K562 (cell line): ENCODE measurements at regions not wholly inside any gene's neighbourhood (a gene's known extent, or its start where the extent isn't known, plus 50 kb on each side); places are given as distances from the start of the nearest gene placed in this dataset.

ENCODE experiments used
- ATAC-seq: fragments of 200-7000 bp; cut with Tn5 transposase; 3 replicates; pipeline ENCODE4 v1.9.1; 2020; ENCODE audit warnings: moderate library complexity
- BruUV-seq: library from RNA; stranded (reverse); fragments of 400-500 nt; replicated peaks from 2 replicates; lab custom pipeline; 2021; lab: Mats Ljungman, UMichigan
- CTCF ChIA-PET: fragments of 300-600 bp; formaldehyde crosslinking; extraction: SDS; loops from one replicate; lab custom pipeline; 2021; ENCODE audit warnings: low intra/inter-chr PET ratio; lab: Yijun Ruan, JAX
- POLR2A ChIA-PET: fragments of 300-600, 350-650 bp; sonication (Branson Sonifier 250); formaldehyde crosslinking; extraction: SDS; loops from one replicate; lab custom pipeline; 2021; ENCODE audit warnings: antibody characterized with exemption, inconsistent platforms; lab: Yijun Ruan, JAX
- DNase-seq, 4 experiments: peaks; one replicate each; pipeline versions ENCODE4 v3.0.0 to v3.0.0-alpha.2; 2011 to 2018; ENCODE audit warnings: low spot score in 3 of 4, mixed read lengths in 3 of 4; ENCODE audit errors: extremely low read depth in 1 of 4
- FAIRE-seq: peaks from 2 replicates; lab custom pipeline; 2011; peaks lifted over from hg19 to GRCh38; lab: Jason Lieb, UNC
- H2AFZ ChIP-seq: 2 replicates; pipeline ENCODE4 v1.6.0; 2011; ENCODE audit warnings: low read depth, low read length, control low read depth, inconsistent platforms
- H3K27ac ChIP-seq: fragments of 200-600 bp; 3 replicates; pipeline ENCODE4 v1.8.0; 2011; ENCODE audit warnings: low read depth, mild to moderate bottlenecking, control low read depth, inconsistent platforms, low read length, moderate library complexity, mixed read lengths; ENCODE audit errors: extremely low read depth
- H3K27me3 ChIP-seq, 2 experiments: fragments of 300-600 bp in 1 of 2; 2 replicates in 1 of 2; 3 replicates in 1 of 2; pipeline versions ENCODE4 v1.6.0 to v1.8.0; 2011; ENCODE audit warnings: inconsistent platforms in 2 of 2, low read length in 2 of 2, mild to moderate bottlenecking in 1 of 2, mixed read lengths in 1 of 2, moderate library complexity in 1 of 2; ENCODE audit not compliant: control insufficient read depth in 2 of 2, insufficient read depth in 2 of 2
- H3K36me3 ChIP-seq: fragments of 300-600 bp; 3 replicates; pipeline ENCODE4 v1.8.0; 2011; ENCODE audit warnings: mild to moderate bottlenecking, low read length, inconsistent platforms; ENCODE audit not compliant: control insufficient read depth, insufficient read depth
- H3K4me1 ChIP-seq, 2 experiments: fragments of 200-600 bp in 1 of 2; replicated peaks in 1 of 2; 2 replicates in 1 of 2; 3 replicates in 1 of 2; pipeline versions ENCODE4 v1.5.1 to v1.8.0; 2011; ENCODE audit warnings: inconsistent platforms in 2 of 2, low read length in 2 of 2, mild to moderate bottlenecking in 1 of 2, mixed read lengths in 1 of 2, moderate library complexity in 1 of 2; ENCODE audit not compliant: control insufficient read depth in 2 of 2, insufficient read depth in 2 of 2
- H3K4me2 ChIP-seq: 2 replicates; pipeline ENCODE4 v1.6.1; 2011; ENCODE audit warnings: low read length, control low read depth, inconsistent platforms, mixed read lengths; ENCODE audit not compliant: insufficient read depth
- H3K4me3 ChIP-seq: fragments of 200-600 bp; sonication (generic), shearing (Covaris generic); 2 replicates; pipeline ENCODE4 v1.5.1; 2016; ENCODE audit warnings: control low read depth, inconsistent platforms
- H3K79me2 ChIP-seq: fragments of 200-600 bp; 3 replicates; pipeline ENCODE4 v1.8.0; 2011; ENCODE audit warnings: low read length, inconsistent platforms; ENCODE audit not compliant: control insufficient read depth, insufficient read depth
- H3K9ac ChIP-seq, 2 experiments: 2 replicates each; pipeline versions ENCODE4 v1.6.0 to v1.6.1; 2011; ENCODE audit warnings: low read depth in 2 of 2, low read length in 2 of 2, control low read depth in 1 of 2, inconsistent platforms in 1 of 2, mild to moderate bottlenecking in 1 of 2, mixed read lengths in 1 of 2; ENCODE audit not compliant: insufficient read depth in 1 of 2
- H3K9me1 ChIP-seq: one replicate; pipeline ENCODE4 v1.6.0; 2011; ENCODE audit warnings: inconsistent platforms, mild to moderate bottlenecking, low read length, moderate library complexity; ENCODE audit not compliant: control insufficient read depth, insufficient read depth
- H3K9me3 ChIP-seq: replicated peaks from 2 replicates; pipeline ENCODE4 v1.5.1; 2011; ENCODE audit warnings: low read depth, low read length, inconsistent platforms; ENCODE audit not compliant: control insufficient read depth, insufficient read depth
- H4K20me1 ChIP-seq: replicated peaks from 2 replicates; pipeline ENCODE4 v1.6.1; 2011; ENCODE audit warnings: low read length, inconsistent platforms, mixed read lengths; ENCODE audit not compliant: control insufficient read depth, insufficient read depth
- HLTF ChIP-seq: fragments of 450-650 bp; IDR thresholded peaks from 2 replicates; pipeline ENCODE4 v1.6.1; 2016
- ILF3 ChIP-seq: fragments of 450-650 bp; IDR thresholded peaks from 2 replicates; pipeline ENCODE4 v1.6.1; 2018; ENCODE audit warnings: antibody characterized with exemption, mild to moderate bottlenecking, moderate library complexity, borderline replicate concordance
- LEF1 ChIP-seq: fragments of 450-650 bp; IDR thresholded peaks from 2 replicates; pipeline ENCODE4 v1.6.1; 2016; ENCODE audit warnings: mild to moderate bottlenecking
- ZNF239 ChIP-seq: fragments of 250-450 bp; sonication (Bioruptor Pico); IDR thresholded peaks from 2 replicates; pipeline ENCODE4 v1.4.0; 2020; ENCODE audit warnings: mild to moderate bottlenecking
- WGBS: fragments of 100-300 bp; shearing (Covaris generic); methylation state at CpG from one replicate; pipeline ENCODE4 v1.1.6; 2016; ENCODE audit warnings: low coverage, mixed read lengths; ENCODE audit not compliant: insufficient coverage; ENCODE audit errors: missing lambda C conversion rate; 5-methylcytosine and 5-hydroxymethylcytosine counted together
- in situ Hi-C: fragments of 300-500 bp; cut with MboI; formaldehyde crosslinking; loops from 4 replicates; pipeline ENCODE4 v1.15.0; 2018; ENCODE audit warnings: inconsistent platforms, mixed read lengths
- intact Hi-C: fragments of 100-400 bp; cut with micrococcal nuclease; formaldehyde crosslinking; loops from 2 replicates; pipeline ENCODE4 v1.14.2; 2022
- TF ChIP-seq, protein P1 (sequence below): fragments of 250-450 bp; sonication (Bioruptor Pico); IDR thresholded peaks from 2 replicates; pipeline ENCODE4 v1.8.0; 2022; ENCODE audit warnings: inconsistent platforms
- TF ChIP-seq, protein P2 (sequence below): fragments of 250-450 bp; sonication (Bioruptor Pico); IDR thresholded peaks from 2 replicates; pipeline ENCODE4 v1.8.0; 2021; ENCODE audit warnings: moderate library complexity, mild to moderate bottlenecking, inconsistent platforms
- TF ChIP-seq, protein P3 (sequence below): fragments of 450-650 bp; conservative IDR thresholded peaks from 2 replicates; pipeline ENCODE4 v1.6.1; 2016; ENCODE audit warnings: missing genetic modification characterization, low read depth, mild to moderate bottlenecking, missing compliant biosample characterization, moderate library complexity

DNA sequence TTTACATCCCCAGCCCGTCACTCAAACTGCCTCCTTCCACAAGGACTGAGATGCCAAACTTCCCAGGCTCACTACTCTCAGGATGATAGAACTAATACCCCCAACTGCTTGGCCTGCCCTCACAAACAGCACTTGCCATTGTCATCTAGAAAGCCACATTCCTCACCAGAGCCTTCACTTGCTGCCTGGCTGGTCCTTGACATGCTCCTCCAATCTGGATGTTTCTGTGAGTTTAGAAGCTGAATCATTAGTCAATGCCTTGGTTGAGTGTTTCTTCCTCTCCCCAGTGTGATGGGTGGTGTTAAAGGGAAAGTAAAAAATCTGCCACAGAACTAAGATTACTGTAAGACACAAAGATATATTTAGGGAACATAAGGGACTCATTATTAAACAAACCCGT, 52.5 kb downstream of the MARCHF4 start (continued):
- TF ChIP-seq, protein P1, sequence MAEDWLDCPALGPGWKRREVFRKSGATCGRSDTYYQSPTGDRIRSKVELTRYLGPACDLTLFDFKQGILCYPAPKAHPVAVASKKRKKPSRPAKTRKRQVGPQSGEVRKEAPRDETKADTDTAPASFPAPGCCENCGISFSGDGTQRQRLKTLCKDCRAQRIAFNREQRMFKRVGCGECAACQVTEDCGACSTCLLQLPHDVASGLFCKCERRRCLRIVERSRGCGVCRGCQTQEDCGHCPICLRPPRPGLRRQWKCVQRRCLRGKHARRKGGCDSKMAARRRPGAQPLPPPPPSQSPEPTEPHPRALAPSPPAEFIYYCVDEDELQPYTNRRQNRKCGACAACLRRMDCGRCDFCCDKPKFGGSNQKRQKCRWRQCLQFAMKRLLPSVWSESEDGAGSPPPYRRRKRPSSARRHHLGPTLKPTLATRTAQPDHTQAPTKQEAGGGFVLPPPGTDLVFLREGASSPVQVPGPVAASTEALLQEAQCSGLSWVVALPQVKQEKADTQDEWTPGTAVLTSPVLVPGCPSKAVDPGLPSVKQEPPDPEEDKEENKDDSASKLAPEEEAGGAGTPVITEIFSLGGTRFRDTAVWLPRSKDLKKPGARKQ: no peak
- TF ChIP-seq, protein P2, sequence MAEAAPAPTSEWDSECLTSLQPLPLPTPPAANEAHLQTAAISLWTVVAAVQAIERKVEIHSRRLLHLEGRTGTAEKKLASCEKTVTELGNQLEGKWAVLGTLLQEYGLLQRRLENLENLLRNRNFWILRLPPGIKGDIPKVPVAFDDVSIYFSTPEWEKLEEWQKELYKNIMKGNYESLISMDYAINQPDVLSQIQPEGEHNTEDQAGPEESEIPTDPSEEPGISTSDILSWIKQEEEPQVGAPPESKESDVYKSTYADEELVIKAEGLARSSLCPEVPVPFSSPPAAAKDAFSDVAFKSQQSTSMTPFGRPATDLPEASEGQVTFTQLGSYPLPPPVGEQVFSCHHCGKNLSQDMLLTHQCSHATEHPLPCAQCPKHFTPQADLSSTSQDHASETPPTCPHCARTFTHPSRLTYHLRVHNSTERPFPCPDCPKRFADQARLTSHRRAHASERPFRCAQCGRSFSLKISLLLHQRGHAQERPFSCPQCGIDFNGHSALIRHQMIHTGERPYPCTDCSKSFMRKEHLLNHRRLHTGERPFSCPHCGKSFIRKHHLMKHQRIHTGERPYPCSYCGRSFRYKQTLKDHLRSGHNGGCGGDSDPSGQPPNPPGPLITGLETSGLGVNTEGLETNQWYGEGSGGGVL (CRISPR knock-in tag): no peak
- TF ChIP-seq LEF1: no peak
- TF ChIP-seq, all 486 proteins: peak for 0

DNA sequence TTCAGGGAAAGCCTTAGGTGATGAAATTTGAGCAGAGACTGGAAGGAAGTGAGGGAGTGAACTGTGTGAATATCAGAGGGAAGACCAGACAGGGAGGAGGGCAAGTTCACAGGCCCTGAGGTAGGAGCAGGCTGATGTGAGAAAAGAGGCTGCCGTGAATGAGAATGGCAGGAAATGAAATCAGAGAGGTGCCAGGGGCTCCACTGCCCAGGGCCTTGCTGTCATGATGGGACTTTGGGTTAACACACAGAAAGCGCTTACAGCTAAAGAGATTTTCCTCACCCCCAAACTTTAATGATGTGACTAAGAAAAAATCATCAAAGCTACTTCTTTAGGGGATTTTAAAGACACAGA, 53.8 kb downstream of the MARCHF4 start:
- intact Hi-C loops (no loop called here), in situ Hi-C loops (no loop called here)
- 8% methylated on average over 2 of the region's 2 CpGs for WGBS
- BruUV-seq: no TSS peak
- Histone ChIP-seq H3K4me1 (no peaks in the 10 kb centered on the region), H3K27ac (no peak overlapping the region), H3K9me1 (no peaks in the 10 kb centered on the region), H3K4me2 (no peak overlapping the region), H3K4me3 (no peak overlapping the region), H3K27me3 (peaks cover 10 to 18% of the 10 kb centered on the region in 2 experiments; a peak in 4 of 5 replicates), H3K9ac (no peak overlapping the region), H4K20me1 (no peaks in the 10 kb centered on the region), H2AFZ (no peak overlapping the region), H3K9me3 (no peaks in the 10 kb centered on the region), H3K79me2 (no peaks in the 10 kb centered on the region), H3K36me3 (no peaks in the 10 kb centered on the region)
- ATAC-seq: no peak
- no peak for FAIRE-seq
- ChIA-PET POLR2A (interaction anchor here (0.6 kb wide), 1 partner anchor 22 kb away, joined by 3 read pairs; no protein-coding TSS in a partner anchor), CTCF (no interaction called here)
- no peak for DNase-seq
- TF ChIP-seq HLTF: no peak
- TF ChIP-seq ILF3: no peak
- TF ChIP-seq ZNF239 (CRISPR knock-in tag): no peak
- TF ChIP-seq, protein P3, sequence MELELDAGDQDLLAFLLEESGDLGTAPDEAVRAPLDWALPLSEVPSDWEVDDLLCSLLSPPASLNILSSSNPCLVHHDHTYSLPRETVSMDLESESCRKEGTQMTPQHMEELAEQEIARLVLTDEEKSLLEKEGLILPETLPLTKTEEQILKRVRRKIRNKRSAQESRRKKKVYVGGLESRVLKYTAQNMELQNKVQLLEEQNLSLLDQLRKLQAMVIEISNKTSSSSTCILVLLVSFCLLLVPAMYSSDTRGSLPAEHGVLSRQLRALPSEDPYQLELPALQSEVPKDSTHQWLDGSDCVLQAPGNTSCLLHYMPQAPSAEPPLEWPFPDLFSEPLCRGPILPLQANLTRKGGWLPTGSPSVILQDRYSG (tag): no peak
